ENCODE measurements at regions not wholly inside any gene's neighbourhood (a gene's known extent, or its start where the extent isn't known, plus 50 kb on each side); places are given as distances from the start of the nearest gene placed in this dataset.

GRCh38 chr20:50410343-50410742, 99.8 kb upstream of the PTPN1 start:
- no peak for TF ChIP-seq AR (CRISPR knock-in tag; IDR thresholded peaks at IDR 0.05)
- TF ChIP-seq CTCF (IDR thresholded peaks at IDR 0.05) = no peak
- no peak for TF ChIP-seq USF2 (CRISPR knock-in tag; IDR thresholded peaks at IDR 0.05)

Data from WTC11 (cell line).